ENCODE measurements at regions not wholly inside any gene's neighbourhood (a gene's known extent, or its start where the extent isn't known, plus 50 kb on each side); places are given as distances from the start of the nearest gene placed in this dataset.

- Histone ChIP-seq H2AFZ (ENCODE audit: low read depth, low read length) (no peak overlapping the region), H4K20me1 (ENCODE audit: insufficient read depth, low read length) (no peaks in the 10 kb centered on the region), H3K36me3 (replicated peaks; ENCODE audit: low read depth, low read length) (no peaks in the 10 kb centered on the region), H3K79me2 (ENCODE audit: low read length) (no peaks in the 10 kb centered on the region), H3K4me1 (ENCODE audit: low read length) (no peaks in the 10 kb centered on the region), H3K27me3 (ENCODE audit: low read depth, low read length) (no peaks in the 10 kb centered on the region), H3K4me3 (ENCODE audit: low read length) (no peak overlapping the region), H3K27ac (ENCODE audit: low read length) (no peak overlapping the region), H3K4me2 (ENCODE audit: low read length) (no peak overlapping the region), H3K9ac (ENCODE audit: low read length) (no peak overlapping the region), H3K9me3 (ENCODE audit: insufficient read depth, low read length) (no peaks in the 10 kb centered on the region)
- no peak for TF ChIP-seq CTCF (IDR thresholded peaks at IDR 0.05; ENCODE audit: low read depth, low read length)
- no peak for TF ChIP-seq EZH2phosphoT487 (IDR thresholded peaks at IDR 0.05; ENCODE audit: low read depth)
Measured at GRCh38 chr7:69042138-69042537, 556.1 kb upstream of the AUTS2 start.

- no peaks in the 10 kb centered on the region for H4K20me1 ChIP-seq (ENCODE audit: insufficient read depth, low read length)
- no peak overlapping the region for H3K9ac ChIP-seq (ENCODE audit: low read length)
- H3K27ac ChIP-seq (ENCODE audit: low read length) = no peak overlapping the region
- H3K36me3 ChIP-seq (replicated peaks; ENCODE audit: low read depth, low read length) = no peaks in the 10 kb centered on the region
- no peaks in the 10 kb centered on the region for H3K9me3 ChIP-seq (ENCODE audit: insufficient read depth, low read length)
- H3K4me2 ChIP-seq (ENCODE audit: low read length) = no peak overlapping the region
- no peaks in the 10 kb centered on the region for H3K27me3 ChIP-seq (ENCODE audit: low read depth, low read length)
- no peaks in the 10 kb centered on the region for H3K4me1 ChIP-seq (ENCODE audit: low read length)
- H3K4me3 ChIP-seq (ENCODE audit: low read length) = no peak overlapping the region
- TF ChIP-seq EZH2phosphoT487 (IDR thresholded peaks at IDR 0.05; ENCODE audit: low read depth) = no peak
- TF ChIP-seq CTCF (IDR thresholded peaks at IDR 0.05; ENCODE audit: low read depth, low read length) = no peak
- H3K79me2 ChIP-seq (ENCODE audit: low read length) = no peaks in the 10 kb centered on the region
- H2AFZ ChIP-seq (ENCODE audit: low read depth, low read length) = no peak overlapping the region
Measured at GRCh38 chr7:69047151-69047754, 551.0 kb upstream of the AUTS2 start.

GRCh38 chr7:69049326-69049725, 548.9 kb upstream of the AUTS2 start:
- Histone ChIP-seq H3K79me2 (ENCODE audit: low read length) (no peaks in the 10 kb centered on the region), H3K27me3 (ENCODE audit: low read depth, low read length) (no peaks in the 10 kb centered on the region), H3K9ac (ENCODE audit: low read length) (no peak overlapping the region), H2AFZ (ENCODE audit: low read depth, low read length) (no peak overlapping the region), H3K36me3 (replicated peaks; ENCODE audit: low read depth, low read length) (no peaks in the 10 kb centered on the region), H3K4me3 (ENCODE audit: low read length) (no peak overlapping the region), H3K9me3 (ENCODE audit: insufficient read depth, low read length) (no peaks in the 10 kb centered on the region), H3K4me1 (ENCODE audit: low read length) (no peaks in the 10 kb centered on the region), H4K20me1 (ENCODE audit: insufficient read depth, low read length) (no peaks in the 10 kb centered on the region), H3K4me2 (ENCODE audit: low read length) (no peak overlapping the region), H3K27ac (ENCODE audit: low read length) (no peak overlapping the region)
- TF ChIP-seq EZH2phosphoT487 (IDR thresholded peaks at IDR 0.05; ENCODE audit: low read depth) (no peak), CTCF (IDR thresholded peaks at IDR 0.05; ENCODE audit: low read depth, low read length) (no peak)

GRCh38 chr7:69052447-69052846, 545.8 kb upstream of the AUTS2 start:
- no peak overlapping the region for H3K4me2 ChIP-seq (ENCODE audit: low read length)
- no peak overlapping the region for H3K27ac ChIP-seq (ENCODE audit: low read length)
- H3K9me3 ChIP-seq (ENCODE audit: insufficient read depth, low read length) = no peaks in the 10 kb centered on the region
- H2AFZ ChIP-seq (ENCODE audit: low read depth, low read length) = no peak overlapping the region
- no peaks in the 10 kb centered on the region for H4K20me1 ChIP-seq (ENCODE audit: insufficient read depth, low read length)
- H3K9ac ChIP-seq (ENCODE audit: low read length) = no peak overlapping the region
- H3K4me1 ChIP-seq (ENCODE audit: low read length) = no peaks in the 10 kb centered on the region
- H3K27me3 ChIP-seq (ENCODE audit: low read depth, low read length) = no peaks in the 10 kb centered on the region
- H3K79me2 ChIP-seq (ENCODE audit: low read length) = no peaks in the 10 kb centered on the region
- H3K36me3 ChIP-seq (replicated peaks; ENCODE audit: low read depth, low read length) = no peaks in the 10 kb centered on the region
- no peak overlapping the region for H3K4me3 ChIP-seq (ENCODE audit: low read length)
- TF ChIP-seq CTCF (IDR thresholded peaks at IDR 0.05; ENCODE audit: low read depth, low read length) (no peak), EZH2phosphoT487 (IDR thresholded peaks at IDR 0.05; ENCODE audit: low read depth) (no peak)

All from OCI-LY3 (cell line).